Stimulated activated CD8-positive, alpha-beta memory T cell treated with anti-CD3 and anti-CD28 coated beads, Interleukin-7, amount 100 ng/mL, for 4 hours (primary cell): ENCODE measurements at regions not wholly inside any gene's neighbourhood (a gene's known extent, or its start where the extent isn't known, plus 50 kb on each side); places are given as distances from the start of the nearest gene placed in this dataset.
A peak's percentile ranks its signal among the peaks of the same experiment; 100 is the strongest.
"Not testable (repeated sequence)": the region's sequence is repeated elsewhere in the genome, so short reads cannot be mapped to it uniquely, and the experiment has no call there.

ENCODE experiments used
- DNase-seq, 2 donors: peaks; one replicate each; pipeline ENCODE4 v3.0.0-alpha.2; 2020; ENCODE audit warnings: low read depth in 2 of 2

DNA sequence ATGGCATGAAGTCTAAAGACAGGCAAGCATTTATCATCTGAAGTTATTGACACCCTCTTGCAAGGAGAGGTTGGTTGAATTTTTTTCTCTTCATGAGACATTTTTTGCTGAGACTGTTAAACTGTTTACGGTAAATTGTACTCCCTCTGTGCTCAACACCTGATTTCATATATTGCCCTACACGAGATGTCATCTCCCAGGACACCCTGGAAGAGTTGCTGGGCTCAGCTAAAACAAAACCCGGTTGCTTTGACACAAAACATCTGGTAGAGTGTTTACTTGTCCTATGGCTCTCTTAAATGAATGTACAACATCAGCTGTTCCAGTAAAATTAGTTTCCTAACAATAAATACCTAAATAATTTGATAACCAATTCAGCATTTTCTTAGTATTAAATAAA is 533.8 kb downstream of the SOCS6 start:
- no peak for DNase-seq

DNA sequence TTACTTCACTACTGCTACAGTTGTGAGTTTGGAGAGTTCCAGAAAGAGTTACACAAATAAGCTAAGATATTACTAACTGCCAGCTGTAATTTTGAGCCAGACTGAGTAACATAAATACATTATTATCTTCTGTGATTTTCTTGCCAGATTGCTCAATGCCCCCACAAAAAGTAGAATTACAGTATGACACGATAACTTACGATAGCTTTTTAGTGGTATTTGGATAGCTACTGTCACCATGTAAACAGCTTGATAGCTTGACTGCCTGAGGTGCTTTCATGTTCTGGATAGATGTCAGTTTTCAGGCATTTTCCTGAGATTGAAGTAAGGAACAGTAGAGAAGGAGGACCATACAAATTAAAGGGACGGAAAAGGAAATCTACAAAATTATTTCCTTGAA is 533.3 kb downstream of the SOCS6 start:
- DNase-seq, result no peak

- no peak for DNase-seq
Measured at GRCh38 chr18:70808481-70809056, 519.7 kb downstream of the SOCS6 start.

DNA sequence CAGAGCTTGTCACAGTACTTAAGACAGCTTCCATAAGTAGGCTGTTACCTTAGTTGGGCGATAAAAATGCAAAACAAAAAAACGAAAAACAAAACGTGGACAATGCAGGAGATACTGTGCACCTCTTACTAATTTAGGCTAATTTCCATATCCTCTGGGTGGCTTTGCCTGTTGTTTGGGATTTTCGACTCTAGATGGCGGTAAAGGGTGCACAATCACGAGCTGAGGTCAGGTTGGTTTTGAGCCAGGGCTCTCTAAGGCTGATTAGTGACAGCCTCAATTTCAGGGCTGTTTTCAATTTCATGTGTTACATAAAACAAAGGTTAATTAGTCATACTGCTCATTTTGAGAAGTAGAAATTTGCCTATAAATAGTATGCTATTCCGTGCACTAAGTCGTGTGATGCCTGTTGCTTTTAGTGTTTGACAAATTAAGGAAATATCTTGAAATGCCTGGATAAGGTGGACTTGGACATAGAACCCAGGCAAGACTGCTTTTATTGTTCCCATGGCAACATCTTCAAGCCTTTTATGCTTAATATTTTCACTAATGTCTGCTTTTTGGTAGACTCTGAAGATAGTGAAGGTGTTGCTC is 493.1 kb downstream of the SOCS6 start:
- DNase-seq, result peak; percentile 5 to 27

- not testable (repeated sequence) for DNase-seq
Measured at GRCh38 chr18:70766254-70766653, 477.4 kb downstream of the SOCS6 start.

DNA sequence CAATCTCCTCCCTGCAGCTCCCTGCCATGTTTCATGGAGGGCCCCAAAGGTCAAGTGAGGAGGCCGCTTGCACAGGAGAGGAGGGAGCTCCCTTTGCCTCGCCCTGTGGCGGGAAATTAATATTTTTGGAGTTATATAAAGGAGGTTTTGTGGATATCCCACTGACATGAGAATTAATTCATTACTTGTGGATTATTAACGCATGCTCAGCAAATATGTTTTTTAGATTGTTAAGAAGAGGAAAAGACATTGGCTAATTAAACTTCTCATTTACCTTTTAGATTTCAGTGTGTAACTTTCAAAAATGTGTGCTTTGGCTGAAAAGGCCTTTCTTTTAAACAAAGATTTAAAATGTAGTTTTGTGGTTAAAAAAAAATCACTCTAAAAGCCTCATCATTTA is 474.0 kb downstream of the SOCS6 start:
- DNase-seq, result no peak

- DNase-seq, result no peak
Measured at GRCh38 chr18:70758780-70759179, 469.9 kb downstream of the SOCS6 start.

- no peak for DNase-seq
Measured at GRCh38 chr18:70754486-70754885, 465.6 kb downstream of the SOCS6 start.

- no peak for DNase-seq
Measured at GRCh38 chr18:70732916-70733315, 444.1 kb downstream of the SOCS6 start.

GRCh38 chr18:70732188-70732587 is 443.3 kb downstream of the SOCS6 start:
- DNase-seq, result no peak

GRCh38 chr18:70720607-70721006 is 431.8 kb downstream of the SOCS6 start:
- DNase-seq, result no peak

- DNase-seq, result no peak
Measured at GRCh38 chr18:70709720-70710119, 420.9 kb downstream of the SOCS6 start.

DNA sequence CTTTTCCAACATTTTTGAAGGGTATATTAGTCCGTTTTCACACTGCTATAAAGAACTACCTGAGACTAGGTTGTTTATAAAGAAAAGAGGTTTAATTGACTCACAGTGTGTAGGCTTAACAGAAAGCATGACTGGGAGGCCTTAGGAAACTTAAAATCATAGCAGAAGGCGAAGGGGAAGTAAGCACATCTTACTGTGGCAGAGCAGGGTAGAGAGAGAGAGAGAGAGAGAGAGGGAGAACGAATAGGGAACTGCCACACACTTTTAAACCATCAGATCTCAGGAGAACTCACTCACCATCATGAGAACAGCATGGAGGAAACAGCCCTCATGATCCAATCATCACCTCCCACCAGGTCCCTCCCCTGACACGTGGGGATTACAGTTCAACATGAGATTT is 420.3 kb downstream of the SOCS6 start:
- DNase-seq, result no peak

DNA sequence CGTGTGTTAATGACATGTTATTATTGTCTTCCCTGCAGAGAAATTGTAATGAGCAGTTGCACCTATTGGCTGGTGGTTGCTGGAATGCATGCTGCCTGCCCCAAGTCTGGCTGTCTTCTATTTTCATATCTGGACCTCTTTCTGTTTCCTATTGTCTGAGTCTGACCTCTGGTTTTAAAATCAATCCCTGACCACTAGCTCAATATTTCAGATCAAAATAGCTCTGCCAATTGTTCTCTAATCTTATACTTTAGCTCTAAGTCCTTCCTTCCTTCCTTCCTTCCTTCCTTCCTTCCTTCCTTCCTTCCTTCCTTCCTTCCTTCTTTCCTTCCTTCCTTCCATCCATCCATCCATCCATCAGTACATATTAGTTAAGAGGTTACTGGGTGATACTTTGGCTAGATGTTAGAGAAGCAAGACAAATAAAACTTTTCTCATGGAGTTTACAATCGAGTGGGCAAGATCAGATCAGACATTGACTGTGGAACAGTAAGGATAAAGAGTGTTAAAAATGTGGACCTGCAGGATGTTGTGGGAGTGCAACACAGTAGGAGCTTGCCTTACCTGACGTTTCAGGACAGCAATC is 417.1 kb downstream of the SOCS6 start:
- DNase-seq, result no peak

- no peak for DNase-seq
Measured at GRCh38 chr18:70700496-70700895, 411.7 kb downstream of the SOCS6 start.

GRCh38 chr18:70698574-70698973 is 409.7 kb downstream of the SOCS6 start:
- DNase-seq, result no peak

DNA sequence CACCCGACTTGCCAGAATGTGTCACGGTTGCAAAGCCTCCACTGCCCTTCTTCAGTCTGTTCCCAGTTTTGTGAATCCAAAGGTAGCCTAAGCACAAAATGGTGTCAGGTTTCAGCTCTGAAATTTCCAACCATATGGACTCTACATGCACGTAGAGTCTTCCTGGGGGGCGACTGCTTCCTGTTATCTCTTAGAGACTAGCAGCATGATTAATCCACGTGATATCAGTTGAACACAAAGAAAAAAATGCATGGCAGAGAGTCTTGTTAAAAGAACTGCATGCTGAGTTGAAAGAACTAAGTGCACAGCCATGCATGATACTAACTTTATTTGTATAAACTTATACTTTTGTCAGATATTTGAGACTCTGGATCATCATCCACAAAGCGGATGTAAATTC is 404.4 kb downstream of the SOCS6 start:
- DNase-seq, result no peak

DNA sequence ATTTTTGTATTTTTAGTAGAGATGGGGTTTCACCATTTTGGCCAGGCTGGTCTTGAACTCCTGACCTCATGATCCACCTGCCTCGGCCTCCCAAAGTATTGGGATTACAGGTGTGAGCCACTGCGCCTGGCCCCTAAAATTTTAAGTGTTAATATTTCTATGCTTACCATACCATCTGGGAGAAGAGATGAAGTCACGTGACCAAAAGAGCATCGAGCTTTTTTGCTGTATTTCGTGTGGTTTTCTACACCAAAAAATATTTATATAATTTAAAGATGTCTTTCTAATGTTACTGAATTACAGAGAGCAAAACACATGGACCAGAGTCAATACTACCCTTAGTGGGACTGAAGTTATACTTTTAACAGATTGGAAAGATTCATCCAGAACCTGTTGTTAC is 400.9 kb downstream of the SOCS6 start:
- not testable (repeated sequence) for DNase-seq

- DNase-seq, result no peak
Measured at GRCh38 chr18:70688286-70688685, 399.4 kb downstream of the SOCS6 start.

DNA sequence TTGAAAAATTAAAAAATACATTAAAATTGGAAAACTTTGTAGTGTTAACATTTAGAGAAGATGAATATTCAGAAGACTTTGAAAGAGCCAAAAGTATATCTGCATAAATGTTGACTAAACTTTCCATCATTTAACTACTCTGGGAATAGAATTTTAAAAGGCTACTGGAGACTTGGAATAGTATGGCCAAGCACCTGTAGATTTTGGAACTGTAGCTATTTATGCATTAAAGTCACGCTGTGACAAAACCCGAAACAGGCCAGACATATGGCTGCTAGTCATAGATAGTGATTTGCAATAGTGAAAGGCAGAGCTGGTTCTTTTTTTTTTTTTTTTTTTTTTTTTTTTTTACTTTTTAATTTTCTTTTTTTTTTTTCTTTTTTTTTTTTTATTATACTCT is 396.0 kb downstream of the SOCS6 start:
- no peak for DNase-seq

DNA sequence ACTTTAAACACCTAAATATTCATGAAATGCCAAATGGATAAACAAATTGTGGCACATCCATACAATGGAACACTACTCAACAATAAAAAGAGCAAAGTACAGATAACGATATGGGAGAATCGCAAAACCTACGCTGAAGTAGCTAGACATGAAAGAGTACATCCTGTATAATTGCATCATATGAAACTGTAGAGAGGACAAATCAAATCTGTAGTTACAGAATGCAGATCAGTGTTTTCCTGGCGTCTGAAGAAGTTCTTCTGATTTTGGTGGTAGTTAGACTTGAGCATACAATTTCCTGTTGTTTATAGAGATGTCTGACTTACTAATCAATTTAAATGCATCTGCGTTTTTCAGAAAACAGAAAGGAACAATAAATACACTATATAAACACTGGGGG is 394.4 kb downstream of the SOCS6 start:
- DNase-seq, result no peak

DNA sequence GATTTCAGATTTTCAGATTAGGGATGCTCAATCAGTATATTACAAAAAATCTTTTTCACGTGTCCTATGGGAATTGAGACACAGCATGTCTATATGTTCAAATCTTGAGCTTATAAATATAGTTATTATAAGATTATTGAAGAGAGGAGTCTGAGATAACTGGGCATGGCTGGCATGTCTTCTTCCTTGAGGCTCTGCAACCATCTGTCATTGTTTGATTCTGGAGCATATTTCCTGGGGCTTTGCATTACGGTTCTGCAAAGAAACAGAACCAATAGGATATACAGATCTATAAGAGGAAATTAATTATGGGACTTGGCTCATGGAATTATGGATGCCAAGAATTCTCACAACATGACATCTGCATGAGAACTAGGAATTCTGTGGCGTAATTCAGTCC is 386.1 kb downstream of the SOCS6 start:
- no peak for DNase-seq

DNA sequence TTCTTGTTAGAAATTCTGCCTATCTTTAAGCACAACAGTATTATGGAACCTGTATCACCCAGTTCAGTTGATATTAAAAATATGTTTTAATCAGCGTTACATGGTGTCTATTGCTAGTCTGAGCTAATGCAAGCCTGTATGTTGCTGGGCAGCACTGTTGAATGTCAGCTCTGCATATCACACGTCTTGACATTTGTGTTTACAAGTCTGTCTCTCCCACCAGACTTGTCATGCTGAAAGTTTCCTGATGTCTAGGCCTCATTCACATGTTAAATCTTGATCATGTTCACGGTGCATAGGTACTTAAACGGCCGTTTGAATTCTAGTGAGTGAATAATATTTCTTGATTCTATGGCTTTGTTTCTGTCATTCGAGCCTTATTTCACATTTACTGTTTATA is 385.0 kb downstream of the SOCS6 start:
- DNase-seq, result no peak

DNA sequence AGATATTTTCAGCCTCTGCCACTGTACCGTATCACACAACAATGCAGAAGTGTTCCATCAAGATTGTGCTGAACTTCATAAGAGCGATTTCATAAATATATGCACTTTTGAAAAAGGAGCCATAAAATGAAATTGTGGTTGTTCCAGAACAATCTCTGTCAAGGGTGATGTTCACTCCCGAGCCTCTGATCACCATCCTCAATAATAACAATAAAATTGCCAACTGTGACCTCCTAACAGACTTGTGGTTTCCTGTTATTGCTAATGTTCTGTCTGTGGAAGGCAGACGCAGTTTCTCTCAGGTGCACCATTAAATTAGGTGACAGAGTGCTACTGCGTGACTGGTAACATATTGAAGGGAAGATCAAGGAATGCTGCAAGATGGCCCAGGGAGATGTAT is 383.7 kb downstream of the SOCS6 start:
- DNase-seq, result no peak
